HG03103 (cell line): ENCODE measurements at regions not wholly inside any gene's neighbourhood (a gene's known extent, or its start where the extent isn't known, plus 50 kb on each side); places are given as distances from the start of the nearest gene placed in this dataset.

Experiments used
- ATAC-seq: cut with Tn5 transposase; IDR thresholded peaks from one replicate; pipeline ENCODE4 v1.9.1; 2021; ENCODE audit warnings: low read depth; ENCODE audit not compliant: unreplicated experiment

DNA sequence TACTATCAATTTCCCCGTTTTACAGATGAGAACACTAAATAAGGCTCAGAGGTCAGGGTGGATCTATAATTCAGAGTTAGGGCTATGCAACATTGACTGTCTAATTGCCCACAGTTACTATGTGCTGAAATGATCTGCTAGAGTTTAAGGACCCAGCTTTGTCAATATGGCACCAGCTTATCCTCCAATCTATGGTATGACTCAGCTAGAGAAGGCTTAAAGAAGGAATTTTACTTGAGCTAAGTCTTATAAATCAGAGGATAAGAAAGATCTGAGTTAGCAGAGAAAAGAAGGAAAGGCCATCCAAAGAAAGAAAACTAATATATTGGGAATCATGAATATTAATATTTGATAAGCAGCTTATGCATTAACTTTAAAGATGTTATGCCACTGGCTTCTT, 78.1 kb downstream of the ASB9 start:
- no peak for ATAC-seq

DNA sequence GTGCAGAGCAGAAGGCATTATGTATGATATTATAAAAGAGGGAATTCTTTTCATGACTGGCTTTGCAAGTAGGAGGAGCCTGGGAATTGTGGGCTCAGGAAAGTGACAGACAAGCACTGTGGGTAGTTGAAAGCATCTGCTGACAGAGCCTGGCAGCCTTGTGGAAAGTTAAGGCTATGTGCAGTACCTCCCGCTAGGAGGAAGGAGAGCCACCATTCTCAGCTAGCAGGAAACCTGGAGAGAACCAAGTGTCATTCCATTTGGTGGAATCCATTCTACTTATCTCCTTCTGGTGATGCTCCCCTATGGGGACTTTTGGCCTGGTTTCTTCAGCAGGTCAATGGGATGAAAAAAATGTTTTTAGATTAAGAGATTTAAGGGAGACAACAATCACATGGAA, 81.8 kb downstream of the ASB9 start:
- ATAC-seq = no peak

DNA sequence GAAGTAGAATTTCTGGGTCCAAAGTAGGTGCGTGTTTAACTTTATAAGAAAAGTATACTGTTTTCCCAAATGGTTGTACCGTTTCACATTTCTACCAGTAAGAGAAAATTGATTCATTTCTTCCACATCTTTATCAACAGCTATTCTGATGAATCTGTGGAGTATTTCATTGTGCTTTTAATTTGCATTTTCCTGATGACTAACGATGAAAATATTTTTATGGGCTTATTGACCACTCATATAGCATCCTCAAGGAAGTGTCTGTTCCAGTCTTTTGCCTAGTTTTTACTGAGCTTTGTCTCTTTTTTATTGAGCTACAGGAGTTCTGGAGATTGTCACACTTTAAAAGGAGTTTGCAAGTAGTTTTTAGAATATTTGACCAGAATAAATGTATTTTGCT, 92.6 kb downstream of the ASB9 start:
- no peak for ATAC-seq

DNA sequence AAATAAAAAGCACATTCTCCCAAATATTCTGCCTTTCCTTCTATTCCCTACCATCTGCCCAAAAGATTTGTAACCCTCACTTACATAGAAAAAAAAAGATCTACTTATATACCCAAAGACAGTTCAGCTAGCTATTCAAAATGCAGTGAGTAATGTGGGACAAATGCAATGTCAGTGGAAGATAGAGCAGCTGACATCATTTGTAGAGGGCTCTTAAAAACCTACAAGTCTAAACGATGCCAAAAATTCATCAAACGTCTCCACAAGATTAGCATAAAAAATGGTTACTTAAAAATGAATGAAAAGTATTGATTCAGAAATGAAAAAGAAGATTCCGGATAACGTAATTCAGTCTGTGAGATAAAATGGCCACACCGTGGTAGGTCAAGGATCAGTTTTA, 96.5 kb downstream of the ASB9 start:
- no peak for ATAC-seq

DNA sequence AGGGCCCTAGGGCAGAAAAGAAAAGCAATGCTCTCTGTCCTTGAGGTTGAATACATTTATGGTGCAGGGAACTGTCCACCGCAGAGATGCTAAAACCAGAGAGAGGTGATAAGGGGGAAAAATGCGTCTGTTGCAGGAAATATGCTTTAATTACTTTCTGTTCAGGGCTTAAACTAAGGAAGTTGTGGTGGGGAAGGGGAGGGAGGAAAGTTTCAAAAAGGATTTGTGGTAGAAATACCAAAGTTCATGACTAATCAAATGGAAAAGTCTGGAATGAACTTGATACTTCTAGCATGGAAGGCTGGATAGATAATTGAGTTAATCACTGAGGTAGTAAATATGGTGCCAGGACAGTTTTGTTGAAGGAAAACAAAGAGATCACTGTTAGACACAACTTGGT, 99.0 kb downstream of the ASB9 start:
- no peak for ATAC-seq

DNA sequence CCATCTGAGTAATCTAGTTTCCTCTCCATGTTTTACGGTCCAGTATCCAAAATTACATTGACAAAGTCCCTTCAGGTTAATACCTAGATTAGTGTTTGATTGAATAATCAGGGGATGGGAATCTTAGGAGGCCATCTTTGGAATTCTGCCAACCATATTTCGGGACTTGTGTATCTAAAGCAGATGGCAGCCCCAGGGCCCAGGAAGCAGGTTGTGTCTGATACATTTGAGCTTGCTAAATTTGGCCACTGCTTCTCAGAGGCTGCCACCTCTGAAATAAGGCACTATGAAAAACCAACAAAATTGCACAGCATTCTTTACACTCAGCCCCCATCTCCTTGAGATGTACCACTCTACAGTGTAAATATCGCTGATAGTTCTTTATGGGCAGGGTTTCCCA, 102.1 kb downstream of the ASB9 start:
- no peak for ATAC-seq

DNA sequence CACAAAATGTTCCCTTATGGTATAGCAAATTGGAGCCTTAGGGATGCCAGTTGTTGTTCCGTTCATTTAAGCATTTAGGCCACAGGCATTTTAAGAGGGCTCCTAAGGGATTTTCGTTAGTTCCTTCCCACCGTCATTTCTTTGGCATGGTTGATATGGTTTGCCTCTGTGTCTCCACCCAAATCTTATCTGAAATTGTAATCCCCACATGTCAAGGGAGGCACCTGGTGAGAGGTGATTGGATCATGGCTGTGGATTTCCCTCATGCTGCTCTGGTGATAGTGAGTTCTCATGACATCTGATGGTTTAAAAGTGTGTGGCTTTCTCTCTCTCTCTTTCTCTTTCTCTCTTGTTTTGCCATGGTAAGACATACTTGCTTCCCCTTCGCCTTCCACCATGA, 104.1 kb downstream of the ASB9 start:
- no peak for ATAC-seq

DNA sequence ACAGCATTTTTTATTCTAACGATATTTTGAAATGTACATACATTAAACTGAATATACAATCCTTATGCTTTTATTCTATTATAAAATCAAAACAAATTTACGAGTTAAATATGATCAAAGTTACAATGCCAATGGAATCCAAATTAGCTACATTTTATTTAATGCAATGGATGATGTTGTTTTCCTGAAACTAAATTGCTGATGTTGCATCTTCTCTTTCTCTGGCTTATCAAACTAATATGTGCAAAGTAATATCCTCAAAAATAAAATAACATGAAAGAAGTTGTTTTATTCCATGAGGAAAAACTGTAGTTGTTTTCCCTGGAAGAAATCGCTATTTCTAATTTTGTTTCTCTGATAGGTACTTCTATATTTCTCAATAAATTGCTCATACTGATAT, 106.8 kb downstream of the ASB9 start:
- no peak for ATAC-seq

DNA sequence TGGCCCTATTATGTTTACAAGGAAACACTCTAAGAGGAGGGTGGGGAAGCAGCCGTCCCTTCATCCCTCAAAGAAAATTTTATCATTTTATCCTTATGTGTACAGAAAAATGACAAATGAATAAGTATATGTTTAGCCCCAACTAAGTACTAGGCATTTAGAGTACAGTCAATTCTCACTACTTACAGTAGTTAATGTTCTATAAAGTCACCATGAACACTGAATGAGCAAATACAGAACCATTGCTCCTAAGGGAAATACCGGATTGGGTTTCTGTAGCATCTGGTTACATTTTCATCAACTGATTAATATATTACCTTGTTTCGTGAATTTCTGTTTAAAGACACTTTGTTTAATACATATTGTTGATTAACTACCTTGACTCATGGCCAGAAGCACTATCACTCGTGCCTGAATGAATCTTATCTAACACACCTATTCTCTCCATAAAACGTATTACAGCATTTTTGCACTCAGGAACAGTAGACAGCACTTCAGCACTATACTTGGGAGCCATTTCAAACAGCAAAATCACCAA, 109.3 kb downstream of the ASB9 start:
- ATAC-seq = no peak

DNA sequence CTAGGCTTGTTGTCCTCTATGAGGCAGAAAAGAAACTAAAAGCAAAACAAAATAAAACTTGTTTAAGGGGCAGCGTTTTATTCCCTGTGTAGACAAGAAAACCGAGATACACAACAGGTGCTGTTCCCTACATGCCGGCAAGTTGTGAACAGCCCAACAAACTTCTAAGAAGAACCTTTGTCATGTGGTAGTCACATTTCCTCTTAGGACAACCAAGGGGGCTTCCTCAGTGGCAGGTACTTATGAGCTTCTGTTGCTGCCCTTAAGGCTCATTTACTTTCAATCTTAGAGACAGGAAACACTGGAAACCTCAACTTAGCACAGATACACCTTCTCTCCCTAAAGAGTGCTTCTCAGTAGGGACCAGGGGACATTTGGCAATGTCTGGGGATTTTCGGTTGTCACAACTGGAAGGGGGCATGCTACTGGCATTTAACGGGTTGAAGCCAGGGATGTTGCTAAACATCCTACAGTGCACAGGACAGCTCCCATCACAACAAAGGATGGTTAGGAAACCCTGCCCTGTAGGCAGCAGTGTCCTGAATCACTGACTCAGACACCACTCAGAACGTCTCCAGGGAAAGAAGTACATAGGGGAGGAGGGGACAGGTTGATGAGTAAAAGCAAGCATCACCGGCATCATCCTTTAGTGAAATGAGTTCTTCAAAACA, 111.0 kb downstream of the ASB9 start:
- peak; percentile 62 for ATAC-seq

DNA sequence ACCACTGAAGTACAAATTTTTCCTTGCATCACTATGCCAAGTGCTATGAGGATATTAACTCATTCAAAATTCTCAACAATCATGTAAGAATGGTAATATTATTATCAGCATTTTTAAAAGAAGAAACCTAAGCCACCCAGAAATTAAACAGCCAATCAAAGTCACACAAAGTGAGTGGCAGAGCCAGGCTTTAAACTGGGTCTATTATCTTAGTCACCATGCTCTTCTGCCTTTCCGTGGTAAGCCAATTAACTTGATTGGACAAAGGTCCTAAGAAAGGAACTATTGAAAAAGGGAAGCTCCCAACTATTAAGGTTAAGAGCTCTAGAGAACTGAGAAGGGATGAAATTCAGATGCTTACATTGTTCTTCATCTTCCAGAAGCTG, 111.5 kb downstream of the ASB9 start:
- ATAC-seq = no peak

DNA sequence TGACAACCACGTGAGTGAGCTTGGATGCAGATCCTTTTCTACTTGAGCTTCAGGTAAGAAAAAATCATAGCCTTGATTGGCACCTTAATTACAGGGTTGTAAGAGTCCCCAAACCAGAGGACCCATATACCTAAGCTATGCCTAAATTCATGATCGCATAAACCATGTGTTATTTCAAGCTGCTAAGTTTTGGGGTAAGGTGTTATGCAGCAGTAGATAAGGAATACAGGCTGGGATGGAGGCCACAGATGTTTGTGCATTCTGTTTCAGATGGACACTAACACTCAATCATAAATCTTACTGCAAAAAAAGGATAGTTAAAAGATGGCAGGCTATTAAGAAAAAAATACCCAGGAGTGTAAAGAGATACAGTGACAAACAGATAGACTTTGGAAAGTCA, 112.3 kb downstream of the ASB9 start:
- ATAC-seq = no peak

DNA sequence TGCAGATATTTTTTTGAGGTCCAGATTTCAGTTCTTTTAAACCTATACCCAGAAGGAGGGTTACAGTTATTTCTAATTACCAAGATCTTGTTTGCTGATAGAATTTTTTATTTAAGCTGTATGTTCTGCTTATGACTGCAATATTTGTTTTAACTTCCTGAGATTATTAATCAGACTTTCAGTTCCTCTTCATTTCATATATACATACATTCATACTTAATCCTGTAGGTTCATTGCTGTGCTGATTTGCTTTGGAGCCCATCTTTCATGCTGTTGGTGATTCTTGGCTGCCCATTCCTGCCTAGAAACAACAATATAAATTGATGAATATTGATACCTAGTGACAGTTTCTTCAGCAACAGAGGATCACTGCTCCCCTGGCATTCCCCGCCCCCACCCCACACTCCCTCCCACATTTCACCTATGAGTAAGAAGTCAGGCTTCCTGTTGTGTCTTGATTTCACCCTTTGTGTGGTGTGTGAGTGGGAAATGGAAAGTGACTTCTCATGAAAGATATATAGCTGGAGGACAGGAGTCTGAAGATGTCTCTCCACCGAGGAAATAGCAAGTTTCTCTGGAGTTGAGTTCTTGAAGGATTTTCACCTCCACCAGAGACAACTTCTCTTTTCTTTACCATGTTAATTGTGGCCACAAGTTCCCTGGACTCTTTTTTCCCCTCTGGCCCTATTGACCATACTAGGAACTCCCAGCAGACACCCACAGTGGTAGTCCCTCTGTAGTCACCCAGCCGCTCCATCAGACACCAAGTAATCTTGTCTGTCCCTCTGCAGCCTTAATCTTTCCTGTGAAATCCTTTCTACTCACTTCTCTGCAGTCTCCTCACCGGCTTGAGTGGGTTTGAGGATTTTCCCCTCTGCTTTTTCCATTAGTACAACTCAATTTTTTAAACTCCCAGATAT, 118.4 kb downstream of the ASB9 start:
- ATAC-seq = peak; percentile 61

DNA sequence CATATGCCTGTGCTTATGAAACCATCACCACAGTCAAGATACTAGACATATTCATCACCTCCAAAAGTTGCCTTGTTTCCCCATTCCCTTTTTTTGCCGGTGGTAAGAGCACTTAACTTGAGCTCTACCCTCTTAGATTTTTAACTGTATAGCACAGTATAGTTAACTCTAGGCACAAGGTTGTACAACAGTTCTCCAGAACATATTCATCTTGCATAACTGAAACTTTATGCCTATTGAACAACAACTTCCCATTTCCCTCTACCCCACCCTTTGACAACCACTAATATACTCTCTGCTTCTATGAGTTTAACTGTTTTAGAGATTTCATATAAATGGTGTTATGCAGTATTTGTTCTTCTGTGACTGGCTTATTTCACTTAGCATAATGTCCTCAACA, 119.3 kb downstream of the ASB9 start:
- no peak for ATAC-seq

DNA sequence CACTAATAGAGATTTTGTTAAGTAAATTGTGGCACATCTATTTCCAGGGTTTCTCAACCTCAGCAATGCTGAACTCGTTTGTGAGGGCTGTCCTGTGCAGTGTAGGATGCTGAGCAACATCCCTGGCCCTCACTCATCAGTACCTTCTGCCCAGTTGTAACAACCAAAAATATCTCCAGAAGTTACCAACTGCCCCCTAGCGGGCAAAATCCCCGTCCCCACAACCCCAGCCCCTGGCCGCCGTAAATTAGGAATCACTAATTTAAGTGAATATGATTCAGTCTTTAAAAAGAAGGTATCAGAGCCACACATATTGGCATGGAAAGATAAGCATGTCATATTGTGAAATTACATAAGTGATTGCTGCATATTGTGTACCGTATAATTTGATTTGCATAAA, 123.4 kb downstream of the ASB9 start:
- no peak for ATAC-seq

DNA sequence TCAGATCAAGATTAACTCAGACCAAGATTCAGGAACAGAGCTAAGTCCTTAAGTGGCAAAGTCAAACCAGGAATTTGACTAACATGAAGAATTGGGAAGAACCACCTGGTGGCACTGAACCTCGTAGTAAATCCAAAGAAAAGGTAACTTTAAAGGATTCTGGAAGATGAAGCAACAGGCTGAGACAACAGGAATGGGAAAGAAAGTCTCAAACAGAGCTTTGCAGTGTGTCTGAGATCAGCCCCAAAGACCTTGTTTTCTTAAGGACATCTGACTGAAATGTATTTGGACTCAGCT, 126.1 kb downstream of the ASB9 start:
- no peak for ATAC-seq

DNA sequence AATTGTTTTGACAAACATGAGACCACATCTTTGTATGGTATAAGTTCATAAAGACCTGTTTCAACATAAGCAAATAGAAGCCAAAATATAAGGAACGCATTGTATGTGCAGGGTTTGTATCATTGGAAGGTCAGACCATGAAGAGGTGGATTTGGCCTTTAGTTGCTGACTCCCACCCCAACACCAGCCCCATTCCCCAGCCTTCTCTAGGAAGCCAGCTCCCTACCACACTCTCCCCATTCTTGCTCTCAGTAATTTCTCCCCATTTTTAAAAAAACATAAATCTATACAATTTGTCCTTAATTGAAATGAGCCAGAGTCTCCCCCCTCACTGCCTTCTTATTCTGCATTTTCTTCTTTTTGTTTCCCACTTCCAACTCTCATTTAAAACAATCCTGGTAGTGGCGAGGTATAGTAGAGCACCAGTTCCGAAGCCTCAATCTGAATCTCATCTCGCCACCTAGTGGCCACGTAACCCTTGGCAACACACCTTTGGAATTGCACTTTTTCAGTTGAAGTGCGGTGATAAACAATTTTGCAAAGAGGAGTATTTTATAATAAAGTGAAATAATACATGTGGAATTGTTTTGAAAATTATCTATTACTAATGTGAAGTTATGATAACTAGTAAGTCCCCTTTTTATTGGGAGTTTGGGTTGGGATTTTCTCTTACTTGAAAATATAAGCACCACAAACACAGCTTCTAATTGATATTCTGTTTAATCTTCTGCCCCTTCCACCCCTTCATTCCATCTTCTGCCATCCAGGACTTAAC, 126.6 kb downstream of the ASB9 start:
- no peak for ATAC-seq

DNA sequence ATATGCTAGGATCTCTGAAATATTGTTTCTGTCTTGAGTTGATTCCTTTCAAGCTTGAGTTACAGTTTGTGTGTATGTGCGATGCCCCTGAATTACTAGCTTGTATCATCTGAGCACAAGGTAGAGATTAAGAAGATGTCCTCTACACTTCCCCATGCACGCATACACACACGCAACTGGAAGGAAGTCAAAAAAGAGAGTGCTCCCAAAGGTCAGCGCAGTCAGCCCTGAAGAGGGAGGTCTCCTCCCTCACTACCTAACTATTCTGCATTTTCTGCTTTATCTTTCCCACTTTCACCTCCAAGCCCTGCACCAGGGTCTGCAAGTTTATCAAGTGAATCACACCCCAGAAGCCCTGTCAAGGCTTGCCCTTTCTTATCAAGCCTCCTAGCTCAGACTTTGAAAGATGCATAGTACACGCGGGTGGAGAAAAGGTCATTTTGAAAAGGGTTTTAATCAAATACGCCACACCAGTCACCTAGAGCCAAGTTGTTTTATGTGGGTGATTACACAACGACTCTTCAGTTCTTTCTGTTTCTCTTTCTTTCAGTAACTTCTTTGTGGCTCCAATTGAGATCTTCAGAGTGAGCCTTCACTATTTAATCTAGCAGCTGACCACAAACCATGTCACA, 127.7 kb downstream of the ASB9 start:
- ATAC-seq = no peak

DNA sequence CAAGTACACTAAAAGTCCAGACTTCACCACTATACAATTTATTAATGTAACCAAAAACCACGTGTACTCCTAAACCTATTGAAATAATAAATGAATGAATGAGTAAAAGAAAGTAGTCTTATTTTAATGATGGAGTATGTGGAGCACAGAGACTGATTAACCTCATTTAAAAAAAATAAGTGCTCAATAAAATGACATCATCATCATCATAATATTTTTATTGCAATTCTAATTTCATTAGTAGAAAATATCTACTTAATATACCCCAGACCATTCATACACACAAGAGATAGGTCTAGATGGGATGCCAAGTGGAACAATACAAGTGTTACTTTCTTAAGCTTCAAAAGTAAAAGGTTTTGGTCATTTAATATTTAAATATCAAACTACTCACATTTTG, 133.1 kb downstream of the ASB9 start:
- ATAC-seq = no peak

DNA sequence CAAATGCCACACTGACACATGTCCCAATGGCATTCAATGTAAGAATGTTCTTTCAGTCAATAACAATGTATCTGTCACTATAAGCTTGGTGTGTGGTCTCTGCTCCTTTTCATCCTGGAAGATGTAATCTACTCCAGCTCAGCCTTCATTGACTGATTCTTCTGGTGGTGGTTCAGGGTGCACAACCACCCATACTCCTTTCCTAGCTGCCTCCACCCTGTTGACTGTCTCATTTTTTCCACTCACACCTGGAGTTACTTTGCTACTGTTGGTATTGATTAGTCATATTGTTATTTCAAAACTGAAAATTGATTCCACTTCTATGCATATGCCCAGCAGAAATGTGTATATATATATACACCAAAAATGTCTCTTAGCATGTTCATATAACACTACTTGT, 140.5 kb downstream of the ASB9 start:
- ATAC-seq = no peak

DNA sequence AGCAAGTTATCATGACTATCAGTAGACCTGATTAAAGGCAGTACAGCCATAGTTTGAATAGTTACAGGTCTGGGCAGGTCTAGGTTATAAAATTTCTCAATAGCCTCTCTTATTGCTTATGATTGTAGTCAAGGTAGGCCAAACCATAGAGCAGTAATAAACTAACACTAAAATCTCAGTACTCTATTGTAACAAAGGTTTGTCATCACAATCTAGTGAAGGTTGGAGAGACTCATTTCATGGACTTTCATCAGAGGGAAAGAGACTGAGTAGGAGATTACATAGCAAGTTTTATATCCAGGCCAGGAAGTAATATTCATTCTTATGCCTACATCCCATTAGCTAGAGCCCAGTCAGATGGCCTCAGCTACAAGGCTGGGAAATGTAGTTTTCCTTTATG, 141.0 kb downstream of the ASB9 start:
- no peak for ATAC-seq
